NOMO-1 treated with DMSO at 0.1 percent for 48 hours (cell line): ENCODE measurements at regions not wholly inside any gene's neighbourhood (a gene's known extent, or its start where the extent isn't known, plus 50 kb on each side); places are given as distances from the start of the nearest gene placed in this dataset.
"Not testable (repeated sequence)": the region's sequence is repeated elsewhere in the genome, so short reads cannot be mapped to it uniquely, and the experiment has no call there.

Source experiments
- DNase-seq: peaks from one replicate; lab custom pipeline; 2025; ENCODE audit not compliant: unreplicated experiment; lab: John Stamatoyannopoulos, UW

DNA sequence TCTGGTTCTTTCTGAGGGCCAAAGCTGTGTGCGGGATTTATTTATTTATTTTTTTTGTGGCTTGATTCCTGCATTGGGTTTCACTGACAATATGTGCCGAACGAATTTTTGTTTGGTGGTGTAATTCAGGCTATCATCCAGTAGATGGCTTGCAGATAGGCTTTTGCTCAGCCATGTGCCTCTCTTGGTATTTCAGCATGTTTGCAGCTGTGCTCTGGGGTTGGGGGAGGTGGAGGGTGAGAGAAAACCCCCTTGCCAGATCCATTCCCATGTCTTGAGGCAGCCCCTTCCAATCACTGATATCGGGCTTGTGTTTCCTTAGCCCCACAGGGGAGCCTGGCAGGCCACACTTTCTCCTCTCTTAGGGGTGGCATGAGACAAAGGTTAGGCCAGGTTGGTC is 302.4 kb downstream of the PTGER3 start:
- DNase-seq: no peak

DNA sequence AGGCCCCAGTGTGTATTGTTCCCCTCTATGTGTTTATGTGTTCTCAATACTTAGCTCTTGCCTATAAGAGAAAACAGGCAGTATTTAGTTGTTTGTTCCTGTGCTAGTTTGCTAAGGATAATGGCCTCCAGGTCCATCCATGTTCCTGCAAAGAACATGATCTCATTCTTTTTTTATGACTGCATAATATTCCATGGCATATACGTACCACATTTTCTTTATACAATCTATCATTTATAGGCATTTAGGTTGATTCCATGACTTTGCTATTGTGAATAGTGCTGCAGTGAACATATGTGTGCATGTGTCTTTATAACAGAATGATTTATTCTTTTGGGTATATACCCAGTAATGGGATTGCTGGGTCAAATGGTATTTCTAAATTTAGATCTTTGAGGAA is 301.6 kb downstream of the PTGER3 start:
- not testable (repeated sequence) for DNase-seq

DNA sequence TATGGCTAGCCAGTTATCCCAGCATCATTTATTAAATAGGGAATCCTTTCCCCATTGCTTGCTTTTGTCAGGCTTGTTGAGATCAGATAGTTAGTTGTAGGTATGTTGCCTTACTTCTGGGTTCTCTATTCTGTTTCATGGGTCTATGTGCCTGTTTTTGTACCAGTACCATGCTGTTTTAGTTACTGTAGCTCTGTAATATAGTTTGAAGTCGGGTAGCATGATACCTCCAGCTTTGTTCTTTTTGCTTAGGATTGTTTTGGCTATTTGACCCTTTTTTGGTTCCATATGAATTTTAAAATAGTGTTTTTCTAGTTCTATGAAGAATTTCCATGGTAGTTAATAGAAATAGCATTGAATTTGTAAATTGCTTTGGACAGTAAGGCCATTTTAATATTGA is 300.5 kb downstream of the PTGER3 start:
- DNase-seq: not testable (repeated sequence)

DNA sequence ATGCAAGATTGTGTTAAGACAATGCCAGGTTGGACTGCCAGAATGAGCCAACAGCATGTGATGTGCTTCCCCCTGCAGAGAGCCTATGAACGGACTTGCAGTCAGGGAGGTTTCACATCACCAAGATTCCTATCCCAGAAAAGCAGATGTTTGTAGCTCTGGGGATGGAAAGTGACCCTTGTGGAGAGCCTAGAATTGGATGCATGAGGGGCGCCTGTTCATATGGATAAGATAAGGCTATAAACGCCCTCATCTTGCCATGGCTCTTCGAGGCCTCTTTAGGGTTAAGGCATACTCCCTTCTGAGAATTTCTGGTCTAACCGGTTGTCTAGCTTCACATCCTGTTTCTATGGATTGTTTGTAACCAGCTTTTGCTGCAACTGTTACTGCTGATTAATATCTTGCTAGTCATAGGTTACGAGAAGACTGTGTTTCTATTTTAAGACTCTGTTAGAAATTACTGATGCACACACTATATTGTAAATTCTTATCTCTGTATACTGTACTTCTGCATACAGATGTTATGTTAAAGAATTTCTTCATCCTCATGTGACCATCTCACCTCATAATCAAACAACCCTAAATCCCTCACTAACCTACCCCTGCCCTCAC is 295.8 kb downstream of the PTGER3 start:
- DNase-seq: not testable (repeated sequence)

DNA sequence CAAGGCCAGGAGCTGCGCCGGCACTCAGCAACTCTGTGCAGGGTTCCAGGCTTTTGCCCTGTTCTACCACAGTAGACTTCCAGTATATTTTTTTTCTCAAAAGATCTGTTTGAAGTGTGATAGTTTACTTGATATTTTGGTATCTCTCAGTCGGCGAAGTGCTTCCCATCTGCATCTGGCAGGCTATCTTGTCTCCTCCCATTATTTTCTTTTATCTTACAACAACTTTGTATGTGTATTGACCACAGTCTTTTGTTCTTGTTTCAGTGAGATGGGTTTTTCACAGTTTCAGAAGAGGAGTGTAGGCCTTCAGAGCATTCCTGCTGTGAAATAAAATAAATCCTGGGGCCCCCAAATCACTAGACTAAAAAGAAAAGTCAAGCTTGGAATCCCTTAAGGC is 292.9 kb downstream of the PTGER3 start:
- DNase-seq: no peak

DNA sequence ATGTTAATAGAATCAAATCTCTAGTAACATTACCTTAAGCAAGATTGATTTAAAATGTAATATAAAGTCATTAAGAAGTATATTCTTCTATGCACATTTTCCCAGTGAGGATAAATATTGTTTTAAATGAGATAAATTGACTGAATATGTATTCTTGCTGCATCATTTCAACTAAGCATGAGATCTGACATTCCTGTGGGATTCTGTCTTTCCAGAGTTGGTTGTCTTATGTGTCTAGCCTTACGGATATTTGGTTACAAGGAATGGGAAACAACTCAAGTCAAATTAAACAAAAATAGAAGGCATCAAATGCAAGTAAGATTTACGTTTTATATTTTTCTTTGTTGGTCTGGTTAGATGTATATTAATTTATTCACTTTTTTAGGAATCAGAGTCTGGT is 287.5 kb downstream of the PTGER3 start:
- no peak for DNase-seq

DNA sequence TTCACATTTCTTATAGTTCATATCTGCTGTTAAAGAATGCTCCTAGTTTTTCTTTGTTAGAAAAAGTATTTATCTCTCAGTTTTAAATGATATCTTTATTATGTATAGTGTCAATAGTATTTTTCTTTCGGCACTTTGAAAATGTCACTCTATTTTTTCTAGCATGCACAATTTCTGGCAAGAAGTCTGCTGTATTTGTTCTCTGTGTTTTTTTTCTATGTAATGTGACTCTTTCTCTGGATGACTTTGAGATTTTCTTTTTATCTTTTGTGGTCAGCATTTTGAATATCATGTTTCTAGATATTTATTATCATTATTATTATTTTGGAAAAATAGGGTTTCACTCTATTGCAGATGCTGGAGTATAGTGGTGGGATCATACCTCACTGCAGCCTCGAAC is 285.2 kb downstream of the PTGER3 start:
- DNase-seq: no peak

DNA sequence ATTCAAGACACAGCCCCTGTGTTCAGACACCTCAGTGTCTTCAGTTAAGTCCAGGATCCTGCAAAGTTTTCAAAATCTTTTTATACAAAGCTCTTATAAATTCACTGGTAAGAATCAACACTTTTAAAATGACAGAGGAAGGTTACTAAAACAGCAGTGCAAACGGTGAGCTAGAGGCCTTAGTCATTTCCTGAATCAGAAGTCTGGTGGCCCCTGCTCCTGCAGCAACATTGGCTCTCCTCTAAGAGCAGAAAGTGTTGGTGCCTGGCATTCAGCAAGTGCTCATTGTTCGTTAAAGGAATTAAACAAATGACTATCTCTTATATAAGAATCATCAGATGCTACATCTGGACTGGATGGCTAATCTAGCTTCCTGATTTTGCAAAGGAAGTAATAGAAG is 282.9 kb downstream of the PTGER3 start:
- peak; percentile 74 for DNase-seq

DNA sequence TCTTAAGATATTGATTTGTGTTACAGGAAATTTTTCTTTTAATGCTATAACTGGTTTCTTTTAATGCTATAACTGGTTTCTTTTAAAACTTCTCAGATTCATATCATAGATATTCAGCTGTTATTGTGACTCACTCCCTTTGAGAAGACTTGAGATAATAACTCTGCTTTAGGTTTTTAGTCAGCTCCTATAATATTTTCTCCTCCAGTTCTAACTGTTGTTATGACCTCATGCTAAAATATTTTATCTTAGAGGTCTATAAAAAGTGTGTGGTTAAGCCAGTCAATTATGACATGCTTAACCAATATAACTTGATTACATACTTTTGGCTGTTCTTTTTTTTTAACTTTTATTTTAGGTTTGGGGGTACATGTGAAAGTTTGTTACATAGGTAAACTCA is 280.2 kb downstream of the PTGER3 start:
- DNase-seq: no peak

DNA sequence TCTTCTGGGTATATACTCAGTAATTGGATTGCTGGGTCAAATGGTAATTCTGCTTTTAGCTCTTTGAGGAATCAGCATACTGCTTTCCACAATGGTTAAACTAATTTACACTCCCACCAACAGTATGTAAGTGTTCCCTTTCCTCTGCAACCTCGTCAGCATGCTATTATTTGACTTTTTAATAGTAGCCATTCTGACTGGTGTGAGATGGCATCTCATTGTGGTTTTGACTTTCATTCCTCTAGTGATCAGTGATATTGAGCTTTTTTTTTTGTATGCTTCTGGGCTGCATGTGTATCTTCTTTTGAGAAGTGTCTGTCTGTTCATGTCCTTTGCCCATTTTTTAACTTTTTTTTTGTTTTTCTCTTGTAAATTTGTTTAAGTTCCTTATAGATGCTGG is 279.4 kb downstream of the PTGER3 start:
- no peak for DNase-seq

DNA sequence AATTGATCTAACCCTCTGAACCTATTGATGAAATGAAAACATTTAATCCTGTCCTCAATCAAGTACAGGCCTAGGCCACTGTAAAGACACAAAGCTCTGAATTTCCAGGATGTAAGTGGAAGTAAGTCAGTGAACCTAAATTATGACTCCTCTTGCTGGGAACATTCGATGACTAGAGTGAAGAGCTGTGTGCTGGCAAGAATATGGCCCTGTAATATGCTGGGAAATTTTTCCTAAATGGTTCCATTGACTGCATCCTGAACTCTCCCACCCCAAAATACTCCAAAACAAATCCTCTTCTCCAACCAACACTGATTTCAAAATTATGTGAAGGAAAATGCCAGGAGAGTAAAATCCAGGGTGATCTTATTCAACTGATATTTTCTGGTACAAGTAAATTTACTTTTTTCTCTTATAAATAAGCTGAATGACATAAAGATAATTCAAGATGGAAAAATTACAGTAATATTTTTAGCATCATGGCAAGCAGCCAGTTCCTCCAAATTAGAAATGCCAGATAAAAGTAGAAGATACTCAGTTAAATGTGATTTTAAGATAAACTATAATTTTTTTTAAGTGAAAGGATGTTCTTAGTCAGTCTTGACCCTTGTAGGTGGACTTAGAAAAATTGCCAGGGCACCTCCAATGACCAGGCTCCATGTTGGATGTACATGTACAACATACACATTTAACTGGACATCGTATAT is 269.4 kb downstream of the PTGER3 start:
- no peak for DNase-seq

DNA sequence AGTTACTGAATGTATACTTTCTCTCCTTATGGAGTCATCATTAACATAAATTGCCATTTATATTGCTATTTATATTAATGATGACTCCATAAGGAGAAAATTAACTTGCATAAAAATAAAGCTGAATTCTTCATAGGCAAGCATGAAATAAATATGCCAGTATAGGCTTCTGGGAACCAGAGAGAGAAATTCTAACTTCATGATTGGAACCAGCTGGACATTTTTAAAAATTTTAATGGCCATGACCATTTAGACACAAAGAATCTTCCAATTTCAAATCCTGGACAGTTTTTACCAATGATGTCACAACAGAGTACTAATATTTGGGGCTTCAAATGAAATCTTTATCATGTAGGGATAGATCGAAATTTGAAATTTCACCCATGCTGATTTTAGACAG is 268.7 kb downstream of the PTGER3 start:
- DNase-seq: no peak

DNA sequence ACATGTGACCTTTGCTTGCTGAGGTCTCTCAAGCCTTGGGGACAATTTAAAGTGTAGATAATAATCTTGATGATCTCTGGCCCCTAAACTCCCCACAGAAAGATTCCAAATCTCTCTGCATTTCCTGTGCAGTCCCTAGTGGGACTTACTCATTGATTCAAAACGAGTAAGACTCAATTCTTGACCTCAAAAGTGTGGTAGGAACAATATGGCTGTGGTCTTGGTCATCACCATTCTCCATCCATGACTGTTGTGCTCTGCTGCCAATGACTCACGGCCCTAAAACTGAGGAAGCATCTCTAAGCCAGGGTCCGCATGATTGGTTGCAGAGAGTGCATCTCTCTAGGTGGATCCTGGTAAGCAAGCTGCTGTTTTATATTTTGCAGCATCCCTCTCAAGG is 268.0 kb downstream of the PTGER3 start:
- no peak for DNase-seq

DNA sequence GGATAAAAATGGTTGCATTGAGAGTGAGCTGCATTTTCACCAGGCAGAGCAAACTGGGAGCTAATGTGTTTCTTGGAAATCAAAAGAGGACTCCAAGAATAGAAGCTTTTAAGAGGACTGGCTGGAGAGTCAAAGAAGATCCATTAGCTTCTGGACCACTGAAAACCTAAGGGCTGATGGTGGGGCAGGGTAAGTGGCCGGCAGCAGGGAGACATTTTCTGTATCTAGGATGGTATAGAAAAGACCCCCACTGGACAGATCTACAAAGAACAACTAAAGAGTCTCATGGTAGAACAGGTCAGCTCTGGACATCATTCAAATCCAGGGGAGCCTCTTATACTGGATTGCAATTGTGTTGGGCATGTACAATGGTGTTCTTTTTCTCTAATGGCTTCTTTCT is 262.3 kb downstream of the PTGER3 start:
- no peak for DNase-seq

DNA sequence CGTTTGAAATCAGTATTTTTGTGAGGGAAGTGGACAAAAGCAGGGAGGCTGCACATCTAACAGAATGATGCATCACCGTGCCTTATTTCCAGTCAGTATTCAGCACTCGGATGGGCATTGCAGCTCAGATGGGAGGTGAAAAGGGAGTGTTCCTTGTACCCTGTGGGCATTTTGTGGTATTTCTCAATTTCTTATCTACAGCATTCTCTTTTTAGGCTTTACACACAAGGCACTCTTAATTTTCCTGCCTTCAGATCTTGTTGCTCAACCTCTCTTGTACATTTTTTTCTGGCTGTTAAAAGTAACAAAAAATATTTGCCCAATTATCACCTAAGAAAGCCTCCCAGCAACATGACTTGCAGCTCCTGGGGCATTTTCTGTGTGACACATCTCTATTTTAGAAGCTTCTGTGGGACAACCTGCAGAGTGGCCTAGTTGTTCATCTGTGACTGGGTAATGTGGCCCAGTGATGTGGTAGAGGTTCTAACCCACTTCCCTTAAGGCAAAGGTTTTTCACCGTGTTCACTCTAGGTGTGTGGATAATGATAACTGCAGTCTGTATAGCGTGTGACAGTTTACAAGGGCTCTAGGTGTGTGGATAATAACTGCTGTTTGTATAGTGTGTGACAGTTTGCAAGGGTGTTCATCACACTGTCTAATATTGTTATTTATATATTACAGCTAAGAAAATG is 257.2 kb downstream of the PTGER3 start:
- no peak for DNase-seq

DNA sequence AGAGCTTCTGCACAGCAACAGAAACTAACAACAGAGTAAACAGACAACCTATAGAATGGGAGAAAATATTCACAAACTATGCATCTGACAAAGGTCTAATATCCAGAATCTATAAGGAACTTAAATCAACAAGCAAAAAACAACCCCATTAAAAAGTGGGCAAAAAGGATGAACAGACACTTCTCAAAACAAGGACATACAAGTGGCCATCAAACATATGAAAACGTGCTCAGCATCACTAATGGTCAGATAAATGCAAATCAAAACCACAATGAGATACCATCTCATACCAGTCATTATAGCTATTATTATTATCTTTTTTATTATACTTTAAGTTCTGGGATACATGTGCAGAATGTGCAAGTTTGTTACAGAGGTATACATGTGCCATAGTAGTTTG is 252.6 kb downstream of the PTGER3 start:
- not testable (repeated sequence) for DNase-seq

DNA sequence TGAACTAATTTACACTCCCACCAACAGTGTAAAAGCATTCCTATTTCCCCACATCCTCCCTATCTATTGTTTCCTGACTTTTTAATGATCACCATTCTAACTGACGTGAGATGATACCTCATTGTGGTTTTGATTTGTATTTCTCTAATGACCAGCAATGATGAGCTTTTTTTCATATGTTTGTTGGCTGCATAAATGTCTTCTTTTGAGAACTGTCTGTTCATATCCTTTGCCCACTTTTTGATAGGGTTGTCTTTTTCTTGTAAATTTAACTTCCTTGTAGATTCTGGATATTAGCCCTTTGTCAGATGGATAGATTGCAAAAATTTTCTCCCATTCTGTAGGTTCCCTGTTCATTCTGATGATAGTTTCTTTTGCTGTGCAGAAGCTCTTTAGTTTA is 251.3 kb downstream of the PTGER3 start:
- not testable (repeated sequence) for DNase-seq

DNA sequence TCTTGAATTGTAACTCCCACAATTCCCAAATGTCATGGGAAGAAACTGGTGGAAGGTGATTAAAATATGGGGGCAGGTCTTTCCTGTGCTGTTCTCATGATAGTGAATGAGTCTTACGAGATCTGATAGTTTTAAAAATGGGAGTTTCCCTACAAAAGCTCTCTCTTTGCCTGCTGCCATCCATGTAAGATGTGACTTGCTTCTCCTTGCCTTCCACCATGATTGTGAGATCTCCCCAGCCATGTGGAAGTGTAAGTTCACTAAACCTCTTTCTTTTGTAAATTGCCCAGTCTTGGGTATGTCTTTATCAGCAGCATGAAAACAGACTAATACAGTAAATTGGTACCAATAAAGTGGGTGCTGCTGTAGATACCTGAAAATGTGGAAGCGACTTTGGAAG is 245.0 kb downstream of the PTGER3 start:
- not testable (repeated sequence) for DNase-seq

DNA sequence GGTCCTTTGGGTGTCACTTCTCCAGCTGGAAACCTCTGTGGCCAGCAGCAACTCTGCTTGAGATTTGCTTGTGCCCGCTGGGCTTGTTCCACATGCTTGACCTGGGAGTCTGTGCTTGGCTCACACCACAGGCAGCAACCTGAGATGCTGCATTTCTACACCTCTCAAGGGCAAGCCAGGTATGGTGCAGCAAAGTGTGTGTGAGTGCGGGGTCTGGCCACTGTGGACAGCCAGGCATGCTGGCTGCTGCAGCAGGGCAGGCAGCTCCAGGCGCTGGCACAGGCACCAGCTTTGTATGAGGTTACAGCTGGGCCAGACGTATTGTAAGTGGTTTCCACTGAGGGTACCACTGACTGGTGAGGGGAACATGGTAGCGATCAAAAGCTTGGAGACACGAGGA is 242.0 kb downstream of the PTGER3 start:
- DNase-seq: no peak

DNA sequence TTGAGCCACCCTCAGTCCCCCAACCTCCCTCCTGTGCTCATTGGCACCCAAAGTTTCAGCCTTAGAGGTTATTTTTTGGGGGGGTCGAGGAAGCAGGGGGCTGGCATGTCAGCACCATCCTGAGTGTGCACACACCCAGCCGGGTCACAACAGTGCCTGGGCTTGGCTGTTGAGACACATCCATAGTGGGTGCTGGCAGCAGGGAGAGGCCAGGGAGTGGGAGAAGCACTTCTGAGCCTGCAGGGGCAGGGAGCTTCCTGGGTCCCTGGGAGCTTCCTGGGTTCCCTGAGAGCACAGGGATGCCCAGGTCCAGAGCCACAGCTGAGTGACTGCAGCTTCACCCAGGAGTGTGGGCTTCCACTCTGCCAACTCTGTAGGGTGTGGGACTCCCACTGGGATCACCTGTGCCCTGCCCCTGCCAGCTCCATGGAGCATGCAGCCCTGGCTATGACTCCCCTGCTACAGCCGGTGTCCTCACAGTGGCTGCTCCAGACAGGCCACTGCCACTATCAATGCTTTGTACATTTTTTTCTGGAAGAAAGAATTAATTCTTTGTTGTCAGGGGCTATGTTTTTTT is 240.4 kb downstream of the PTGER3 start:
- DNase-seq: no peak

DNA sequence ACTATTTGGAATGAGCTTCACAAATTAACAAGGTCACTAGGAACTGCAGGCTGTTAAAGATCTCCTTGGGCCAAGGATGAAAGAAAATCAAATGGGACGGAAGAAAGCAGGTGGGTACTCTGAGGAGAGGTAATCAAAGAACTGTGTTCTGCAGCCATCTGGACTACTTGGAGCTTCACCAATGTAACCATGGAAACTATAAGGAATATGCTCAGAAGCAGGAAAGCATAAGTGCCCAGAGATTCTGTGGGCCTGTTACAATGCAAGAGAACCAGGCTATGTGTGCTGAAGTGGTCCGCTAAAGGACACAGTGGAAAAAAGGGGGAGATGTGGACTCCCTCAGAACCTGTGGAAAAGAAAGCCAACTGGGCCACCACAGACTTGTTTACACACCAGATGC is 238.5 kb downstream of the PTGER3 start:
- DNase-seq: no peak

DNA sequence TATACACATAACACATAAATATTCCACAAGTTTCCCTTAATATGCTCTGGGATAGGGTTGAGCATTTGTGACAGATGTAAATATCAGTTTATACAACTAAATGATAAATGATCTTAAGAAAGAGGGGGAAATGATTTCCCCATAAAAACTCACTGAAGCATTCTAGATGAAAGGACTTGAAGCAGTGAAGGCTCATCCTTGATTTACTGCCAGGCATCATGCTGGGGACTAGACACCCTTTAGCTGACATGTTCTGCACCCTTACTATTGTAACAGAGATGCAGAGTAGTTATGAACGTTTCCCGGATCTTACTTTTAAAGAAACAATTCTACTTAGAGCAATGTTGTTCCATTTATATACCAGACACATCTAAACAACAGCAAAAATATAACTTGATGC is 235.8 kb downstream of the PTGER3 start:
- no peak for DNase-seq
